ENCODE measurements at regions not wholly inside any gene's neighbourhood (a gene's known extent, or its start where the extent isn't known, plus 50 kb on each side); places are given as distances from the start of the nearest gene placed in this dataset.

- H3K9me3 ChIP-seq (ENCODE audit: low read depth, low read length), result no peaks in the 10 kb centered on the region
- no peak for DNase-seq (ENCODE audit: insufficient read length, low spot score, missing footprints)
- no peak overlapping the region for H3K4me3 ChIP-seq (ENCODE audit: insufficient read depth, low read length)
- H3K27me3 ChIP-seq (ENCODE audit: insufficient read depth, low read length), result peaks cover 8% of the 10 kb centered on the region
- no peak overlapping the region for H2AFZ ChIP-seq (ENCODE audit: low read length)
- no peak overlapping the region for H3K27ac ChIP-seq (ENCODE audit: low read depth, low read length)
- no peaks in the 10 kb centered on the region for H3K79me2 ChIP-seq (ENCODE audit: insufficient read depth, low read length)
- H3K4me2 ChIP-seq (ENCODE audit: insufficient read depth, low read length), result no peak overlapping the region
- no peak for TF ChIP-seq CTCF (IDR thresholded peaks at IDR 0.05; ENCODE audit: extremely low read depth, low read depth, low read length)
- no peaks in the 10 kb centered on the region for H4K20me1 ChIP-seq (ENCODE audit: insufficient read depth, low read length)
- H3K4me1 ChIP-seq (ENCODE audit: insufficient read depth, low read length), result no peaks in the 10 kb centered on the region
- no peaks in the 10 kb centered on the region for H3K36me3 ChIP-seq (ENCODE audit: insufficient read depth, low read length)
Observed at GRCh38 chr9:107123389-107123788, 159.7 kb upstream of the RAD23B start.

- Histone ChIP-seq H3K36me3 (ENCODE audit: insufficient read depth, low read length) (no peaks in the 10 kb centered on the region), H3K27me3 (ENCODE audit: insufficient read depth, low read length) (peaks cover 8% of the 10 kb centered on the region), H3K4me2 (ENCODE audit: insufficient read depth, low read length) (no peak overlapping the region), H3K9me3 (ENCODE audit: low read depth, low read length) (no peaks in the 10 kb centered on the region), H3K4me1 (ENCODE audit: insufficient read depth, low read length) (no peaks in the 10 kb centered on the region), H3K27ac (ENCODE audit: low read depth, low read length) (no peak overlapping the region), H3K4me3 (ENCODE audit: insufficient read depth, low read length) (no peak overlapping the region), H4K20me1 (ENCODE audit: insufficient read depth, low read length) (no peaks in the 10 kb centered on the region), H3K79me2 (ENCODE audit: insufficient read depth, low read length) (no peaks in the 10 kb centered on the region), H2AFZ (ENCODE audit: low read length) (no peak overlapping the region)
- no peak for DNase-seq (ENCODE audit: insufficient read length, low spot score, missing footprints)
- TF ChIP-seq CTCF (IDR thresholded peaks at IDR 0.05; ENCODE audit: extremely low read depth, low read depth, low read length), result peak; percentile 8
Observed at GRCh38 chr9:107127608-107128007, 155.5 kb upstream of the RAD23B start.

DNA sequence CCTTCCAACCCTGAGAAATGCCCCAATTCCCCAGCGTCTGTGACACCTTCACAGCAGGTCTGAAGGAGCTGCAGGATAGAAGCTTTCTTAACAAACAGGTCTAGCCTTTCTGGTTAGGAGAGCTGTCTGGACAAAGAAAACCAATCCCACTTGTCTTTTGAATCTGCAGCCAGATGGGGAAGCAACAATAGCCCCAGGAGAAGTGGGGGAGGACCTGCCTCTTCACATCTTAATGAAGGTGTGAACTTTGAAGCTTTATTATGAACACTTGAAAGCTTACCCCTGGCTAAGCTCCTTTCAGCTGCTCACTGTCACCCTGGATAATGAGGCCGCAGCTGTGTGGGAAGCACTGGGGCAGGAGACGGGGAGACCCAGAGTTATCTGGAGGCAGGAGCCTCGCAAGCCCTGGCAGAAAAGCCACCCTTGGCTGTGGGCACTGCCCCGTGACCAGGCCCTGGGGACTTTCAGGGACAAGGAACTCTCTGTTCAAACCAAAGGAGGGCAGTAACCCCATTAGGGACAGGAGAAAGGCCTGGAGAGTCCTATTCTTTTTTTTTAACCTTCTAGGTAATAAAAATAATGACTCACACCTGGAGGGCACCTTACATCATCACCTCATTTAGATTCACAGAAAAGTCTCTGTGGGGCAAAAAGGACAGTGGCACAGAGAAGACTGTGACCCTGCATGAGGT is 151.8 kb upstream of the RAD23B start:
- H3K4me2 ChIP-seq (ENCODE audit: insufficient read depth, low read length), result no peak overlapping the region
- H3K27me3 ChIP-seq (ENCODE audit: insufficient read depth, low read length), result peaks cover 5% of the 10 kb centered on the region
- H3K4me1 ChIP-seq (ENCODE audit: insufficient read depth, low read length), result no peaks in the 10 kb centered on the region
- no peaks in the 10 kb centered on the region for H3K9me3 ChIP-seq (ENCODE audit: low read depth, low read length)
- no peaks in the 10 kb centered on the region for H3K79me2 ChIP-seq (ENCODE audit: insufficient read depth, low read length)
- no peak overlapping the region for H3K4me3 ChIP-seq (ENCODE audit: insufficient read depth, low read length)
- DNase-seq (ENCODE audit: insufficient read length, low spot score, missing footprints), result no peak
- no peaks in the 10 kb centered on the region for H4K20me1 ChIP-seq (ENCODE audit: insufficient read depth, low read length)
- TF ChIP-seq CTCF (IDR thresholded peaks at IDR 0.05; ENCODE audit: extremely low read depth, low read depth, low read length), result no peak
- H3K27ac ChIP-seq (ENCODE audit: low read depth, low read length), result no peak overlapping the region
- no peaks in the 10 kb centered on the region for H3K36me3 ChIP-seq (ENCODE audit: insufficient read depth, low read length)
- no peak overlapping the region for H2AFZ ChIP-seq (ENCODE audit: low read length)

DNA sequence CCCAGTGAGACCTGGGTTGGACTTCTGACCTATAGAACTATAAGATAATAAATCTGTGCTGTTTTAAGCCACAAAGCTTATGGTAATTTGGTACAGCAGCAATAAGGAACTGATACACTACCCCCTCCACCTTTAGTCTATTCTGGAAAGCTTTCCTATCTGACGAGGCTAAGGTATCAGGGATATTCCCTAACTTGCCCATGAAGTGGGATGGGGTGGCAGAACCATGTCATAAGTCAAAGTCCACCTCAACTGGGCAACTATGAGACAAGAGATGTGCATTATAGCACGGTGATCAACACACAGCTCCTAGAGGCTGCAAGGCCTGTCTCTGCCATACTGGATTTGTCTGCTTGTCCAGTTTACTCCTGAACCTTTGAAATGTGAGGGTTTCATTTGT is 146.8 kb upstream of the RAD23B start:
- H3K4me3 ChIP-seq (ENCODE audit: insufficient read depth, low read length), result no peak overlapping the region
- no peaks in the 10 kb centered on the region for H3K36me3 ChIP-seq (ENCODE audit: insufficient read depth, low read length)
- no peak overlapping the region for H3K4me2 ChIP-seq (ENCODE audit: insufficient read depth, low read length)
- H4K20me1 ChIP-seq (ENCODE audit: insufficient read depth, low read length), result no peaks in the 10 kb centered on the region
- no peak overlapping the region for H3K27ac ChIP-seq (ENCODE audit: low read depth, low read length)
- no peak for DNase-seq (ENCODE audit: insufficient read length, low spot score, missing footprints)
- no peaks in the 10 kb centered on the region for H3K4me1 ChIP-seq (ENCODE audit: insufficient read depth, low read length)
- H3K9me3 ChIP-seq (ENCODE audit: low read depth, low read length), result no peaks in the 10 kb centered on the region
- no peak for TF ChIP-seq CTCF (IDR thresholded peaks at IDR 0.05; ENCODE audit: extremely low read depth, low read depth, low read length)
- peaks cover 23% of the 10 kb centered on the region for H3K27me3 ChIP-seq (ENCODE audit: insufficient read depth, low read length)
- no peaks in the 10 kb centered on the region for H3K79me2 ChIP-seq (ENCODE audit: insufficient read depth, low read length)
- H2AFZ ChIP-seq (ENCODE audit: low read length), result no peak overlapping the region

All from osteoblast (primary cell).